H9 (cell line): ENCODE measurements at regions not wholly inside any gene's neighbourhood (a gene's known extent, or its start where the extent isn't known, plus 50 kb on each side); places are given as distances from the start of the nearest gene placed in this dataset.

Experiments
- DNase-seq: peaks from one replicate; pipeline ENCODE4 v3.0.0-alpha.2; 2017
- H2AFZ ChIP-seq: one replicate; pipeline ENCODE4 v1.6.1; 2013; ENCODE audit warnings: mild to moderate bottlenecking, low read length, control low read depth, moderate library complexity
- H2AK5ac ChIP-seq: 2 replicates; pipeline ENCODE4 v1.6.1; 2013; ENCODE audit warnings: low read length, control low read depth, mixed read lengths; ENCODE audit not compliant: insufficient read length
- H2BK120ac ChIP-seq: one replicate; pipeline ENCODE4 v1.6.1; 2013; ENCODE audit warnings: low read depth, mild to moderate bottlenecking, low read length, control low read depth, inconsistent platforms; ENCODE audit not compliant: poor library complexity, severe bottlenecking
- H2BK12ac ChIP-seq: 2 replicates; pipeline ENCODE4 v1.6.1; 2013; ENCODE audit warnings: low read length, control low read depth, mixed read lengths, low read depth; ENCODE audit not compliant: insufficient read length
- H2BK15ac ChIP-seq: 2 replicates; pipeline ENCODE4 v1.6.1; 2013; ENCODE audit warnings: low read depth, low read length, control low read depth
- H2BK20ac ChIP-seq: one replicate; pipeline ENCODE4 v1.6.1; 2013; ENCODE audit warnings: low read depth, mild to moderate bottlenecking, low read length, control low read depth, inconsistent platforms; ENCODE audit not compliant: poor library complexity, severe bottlenecking
- H2BK5ac ChIP-seq: 2 replicates; pipeline ENCODE4 v1.6.1; 2013; ENCODE audit warnings: low read length, control low read depth, mixed read lengths; ENCODE audit not compliant: insufficient read length
- H3K14ac ChIP-seq: 2 replicates; pipeline ENCODE4 v1.6.1; 2013; ENCODE audit warnings: low read length, control low read depth; ENCODE audit not compliant: insufficient read depth
- H3K18ac ChIP-seq: 2 replicates; pipeline ENCODE4 v1.6.1; 2013; ENCODE audit warnings: low read depth, mild to moderate bottlenecking, mixed read lengths, low read length, control low read depth; ENCODE audit not compliant: insufficient read length
- H3K23ac ChIP-seq: 2 replicates; pipeline ENCODE4 v1.6.1; 2013; ENCODE audit warnings: low read length, control low read depth, mixed read lengths, low read depth; ENCODE audit not compliant: insufficient read length
- H3K23me2 ChIP-seq: 2 replicates; pipeline ENCODE4 v1.6.1; 2013; ENCODE audit warnings: low read depth, mild to moderate bottlenecking, mixed read lengths, low read length, control low read depth; ENCODE audit not compliant: insufficient read length, poor library complexity, severe bottlenecking
- H3K27ac ChIP-seq: 2 replicates; pipeline ENCODE4 v1.5.1; 2013; ENCODE audit warnings: low read length, control low read depth, mixed read lengths, low read depth; ENCODE audit not compliant: insufficient read length
- H3K27me3 ChIP-seq: 2 replicates; pipeline ENCODE4 v1.6.1; 2013; ENCODE audit warnings: low read length, control low read depth, inconsistent platforms; ENCODE audit not compliant: insufficient read depth
- H3K4ac ChIP-seq: 2 replicates; pipeline ENCODE4 v1.6.1; 2013; ENCODE audit warnings: low read depth, mild to moderate bottlenecking, control low read depth, inconsistent platforms, low read length, moderate library complexity
- H3K4me1 ChIP-seq: 2 replicates; pipeline ENCODE4 v1.6.1; 2013; ENCODE audit warnings: low read length, control low read depth, inconsistent platforms; ENCODE audit not compliant: insufficient read depth
- H3K4me2 ChIP-seq: 2 replicates; pipeline ENCODE4 v1.6.1; 2013; ENCODE audit warnings: low read length, control low read depth, mixed read lengths; ENCODE audit not compliant: insufficient read length, insufficient read depth
- H3K56ac ChIP-seq: 2 replicates; pipeline ENCODE4 v1.6.1; 2013; ENCODE audit warnings: low read depth, mild to moderate bottlenecking, mixed read lengths, low read length, control low read depth; ENCODE audit not compliant: insufficient read length
- H3K79me1 ChIP-seq: 2 replicates; pipeline ENCODE4 v1.6.1; 2013; ENCODE audit warnings: low read depth, mild to moderate bottlenecking, moderate library complexity, low read length, control low read depth, inconsistent platforms; ENCODE audit not compliant: insufficient read depth, poor library complexity, severe bottlenecking
- H3K79me2 ChIP-seq: 2 replicates; pipeline ENCODE4 v1.6.1; 2013; ENCODE audit warnings: low read length, control low read depth, inconsistent platforms; ENCODE audit not compliant: insufficient read depth
- H3K9ac ChIP-seq: 2 replicates; pipeline ENCODE4 v1.6.1; 2013; ENCODE audit warnings: low read length, control low read depth, mixed read lengths; ENCODE audit not compliant: insufficient read length; ENCODE audit errors: extremely low read depth
- H3K9me3 ChIP-seq: one replicate; pipeline ENCODE4 v1.6.1; 2013; ENCODE audit warnings: low read depth, low read length, inconsistent platforms; ENCODE audit not compliant: control insufficient read depth
- H3T11ph ChIP-seq: one replicate; pipeline ENCODE4 v1.6.1; 2013; ENCODE audit warnings: mild to moderate bottlenecking, low read length, control low read depth, inconsistent platforms
- H4K20me1 ChIP-seq: one replicate; pipeline ENCODE4 v1.6.1; 2013; ENCODE audit not compliant: control insufficient read depth, insufficient read length, insufficient read depth
- H4K5ac ChIP-seq: 2 replicates; pipeline ENCODE4 v1.6.1; 2013; ENCODE audit warnings: low read depth, mild to moderate bottlenecking, mixed read lengths, low read length, control low read depth; ENCODE audit not compliant: insufficient read length
- H4K8ac ChIP-seq: replicated peaks from 2 replicates; pipeline ENCODE4 v1.6.1; 2013; ENCODE audit warnings: low read length, control low read depth, mixed read lengths, low read depth; ENCODE audit not compliant: insufficient read length
- H4K91ac ChIP-seq: 2 replicates; pipeline ENCODE4 v1.6.1; 2013; ENCODE audit warnings: low read depth, mild to moderate bottlenecking, moderate library complexity, mixed read lengths, low read length, control low read depth; ENCODE audit not compliant: insufficient read length
- H3K27ac Mint-ChIP-seq, 3 experiments: 2 replicates in 2 of 3; 3 replicates in 1 of 3; pipeline ENCODE4 v1.8.0; 2020 to 2021; ENCODE audit warnings: mixed read lengths in 3 of 3, mild to moderate bottlenecking in 1 of 3, moderate library complexity in 1 of 3
- H3K27me3 Mint-ChIP-seq: 2 replicates; pipeline ENCODE4 v1.8.0; 2021; ENCODE audit warnings: low read depth, mild to moderate bottlenecking, moderate library complexity, mixed read lengths
- H3K36me3 Mint-ChIP-seq, 3 experiments: 2 replicates in 2 of 3; 3 replicates in 1 of 3; pipeline ENCODE4 v1.8.0; 2020 to 2021; ENCODE audit warnings: low read depth in 3 of 3, mixed read lengths in 3 of 3; ENCODE audit not compliant: insufficient read depth in 1 of 3
- H3K4me1 Mint-ChIP-seq, 2 experiments: 2 replicates each; pipeline ENCODE4 v1.8.0; 2020; ENCODE audit warnings: mixed read lengths in 2 of 2
- H3K4me3 Mint-ChIP-seq, 2 experiments: 2 replicates in 1 of 2; 3 replicates in 1 of 2; pipeline ENCODE4 v1.8.0; 2020 to 2021; ENCODE audit warnings: mild to moderate bottlenecking in 2 of 2, mixed read lengths in 2 of 2, moderate library complexity in 1 of 2
- H3K9me3 Mint-ChIP-seq, 2 experiments: 2 replicates in 1 of 2; 3 replicates in 1 of 2; pipeline ENCODE4 v1.8.0; 2020; ENCODE audit warnings: mild to moderate bottlenecking in 2 of 2, mixed read lengths in 2 of 2, moderate library complexity in 1 of 2
- WGBS: extraction: QIAGEN DNeasy Blood & Tissue Kit; methylation state at CpG from one replicate; pipeline ENCODE4 v1.1.7; 2013; ENCODE audit warnings: missing lambda C conversion rate, low lambda C conversion rate, mixed read lengths; ENCODE audit not compliant: insufficient read length; ENCODE audit errors: extremely low coverage; 5-methylcytosine and 5-hydroxymethylcytosine counted together
- TF ChIP-seq, protein P1 (sequence below): fragments of 200-600 bp; sonication (generic); conservative IDR thresholded peaks from 3 replicates; pipeline ENCODE4 v1.8.0; 2021; ENCODE audit warnings: antibody characterized with exemption, mild to moderate bottlenecking

DNA sequence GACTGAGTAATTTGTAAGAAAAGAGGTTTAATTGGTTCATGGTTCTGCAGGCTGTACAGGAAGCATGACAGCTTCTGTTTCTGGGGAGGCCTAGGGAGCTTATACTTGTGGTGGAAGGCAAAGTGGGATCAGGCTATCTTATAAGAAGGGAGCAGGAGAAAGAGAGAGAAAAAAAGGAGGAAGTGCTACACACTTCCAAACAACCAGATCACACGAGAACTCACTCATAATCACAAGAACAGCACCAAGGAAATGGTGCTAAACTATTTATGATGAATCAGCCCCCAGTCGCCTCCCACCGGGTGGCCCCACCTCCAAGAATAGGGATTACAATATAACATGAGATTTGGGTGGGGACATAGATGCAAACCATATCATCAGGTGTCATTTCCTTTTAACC is 89.1 kb upstream of the KCNMA1 start:
- H3K27ac Mint-ChIP-seq, result no peak overlapping the region

More for the DNA sequence above, 89.1 kb upstream of the KCNMA1 start:
- Histone ChIP-seq H3K79me2 (no peaks in the 10 kb centered on the region), H2AK5ac (no peak overlapping the region), H3K23me2 (no peaks in the 10 kb centered on the region), H3T11ph (no peak overlapping the region), H3K9ac (no peak overlapping the region), H2BK20ac (no peak overlapping the region), H3K4ac (no peak overlapping the region), H3K14ac (no peak overlapping the region), H3K79me1 (no peaks in the 10 kb centered on the region), H3K23ac (no peak overlapping the region), H4K20me1 (no peaks in the 10 kb centered on the region), H2BK120ac (no peak overlapping the region), H4K91ac (no peak overlapping the region), H3K56ac (no peak overlapping the region), H3K4me1 (no peaks in the 10 kb centered on the region), H3K27me3 (no peaks in the 10 kb centered on the region), H4K5ac (no peak overlapping the region), H3K9me3 (no peaks in the 10 kb centered on the region), H2BK12ac (no peak overlapping the region), H3K18ac (no peak overlapping the region), H2BK5ac (no peak overlapping the region), H2AFZ (no peak overlapping the region), H3K27ac (no peak overlapping the region), H3K4me2 (no peak overlapping the region), H2BK15ac (no peak overlapping the region), H4K8ac (no peak overlapping the region)
- Mint-ChIP-seq H3K27me3 (peaks cover 4% of the 10 kb centered on the region), H3K4me3 (no peak overlapping the region), H3K36me3 (no peaks in the 10 kb centered on the region), H3K4me1 (peaks cover 4 to 5% of the 10 kb centered on the region in 2 experiments; a peak in 3 of 4 replicates), H3K9me3 (no peaks in the 10 kb centered on the region)
- DNase-seq, result no peak
- TF ChIP-seq, protein P1, sequence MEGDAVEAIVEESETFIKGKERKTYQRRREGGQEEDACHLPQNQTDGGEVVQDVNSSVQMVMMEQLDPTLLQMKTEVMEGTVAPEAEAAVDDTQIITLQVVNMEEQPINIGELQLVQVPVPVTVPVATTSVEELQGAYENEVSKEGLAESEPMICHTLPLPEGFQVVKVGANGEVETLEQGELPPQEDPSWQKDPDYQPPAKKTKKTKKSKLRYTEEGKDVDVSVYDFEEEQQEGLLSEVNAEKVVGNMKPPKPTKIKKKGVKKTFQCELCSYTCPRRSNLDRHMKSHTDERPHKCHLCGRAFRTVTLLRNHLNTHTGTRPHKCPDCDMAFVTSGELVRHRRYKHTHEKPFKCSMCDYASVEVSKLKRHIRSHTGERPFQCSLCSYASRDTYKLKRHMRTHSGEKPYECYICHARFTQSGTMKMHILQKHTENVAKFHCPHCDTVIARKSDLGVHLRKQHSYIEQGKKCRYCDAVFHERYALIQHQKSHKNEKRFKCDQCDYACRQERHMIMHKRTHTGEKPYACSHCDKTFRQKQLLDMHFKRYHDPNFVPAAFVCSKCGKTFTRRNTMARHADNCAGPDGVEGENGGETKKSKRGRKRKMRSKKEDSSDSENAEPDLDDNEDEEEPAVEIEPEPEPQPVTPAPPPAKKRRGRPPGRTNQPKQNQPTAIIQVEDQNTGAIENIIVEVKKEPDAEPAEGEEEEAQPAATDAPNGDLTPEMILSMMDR, result no peak
- WGBS, result no CpG with 5 or more reads among the region's 3 CpGs
